Gastrocnemius medialis (tissue), 4 donors: ENCODE measurements at regions not wholly inside any gene's neighbourhood (a gene's known extent, or its start where the extent isn't known, plus 50 kb on each side); places are given as distances from the start of the nearest gene placed in this dataset.

Source experiments
- POLR2A ChIP-seq, 2 donors: fragments of 450-650 bp; IDR thresholded peaks; one replicate each; pipeline ENCODE4 v1.6.1; 2017; ENCODE audit warnings: antibody characterized with exemption in 2 of 2, mild to moderate bottlenecking in 2 of 2, moderate library complexity in 2 of 2
- TF ChIP-seq, protein P1 (sequence below), 5 experiments: fragments of 450-650 bp in 3 of 5; fragments of 200-600 bp in 2 of 5; sonication (generic) in 2 of 5; IDR thresholded peaks in 4 of 5; conservative IDR thresholded peaks in 1 of 5; 1 replicate in 4 of 5; 2 replicates in 1 of 5; pipeline ENCODE4 v1.5.1; 2016 to 2019; ENCODE audit warnings: antibody characterized with exemption in 5 of 5, mild to moderate bottlenecking in 3 of 5, moderate library complexity in 3 of 5

- TF ChIP-seq, protein P1, sequence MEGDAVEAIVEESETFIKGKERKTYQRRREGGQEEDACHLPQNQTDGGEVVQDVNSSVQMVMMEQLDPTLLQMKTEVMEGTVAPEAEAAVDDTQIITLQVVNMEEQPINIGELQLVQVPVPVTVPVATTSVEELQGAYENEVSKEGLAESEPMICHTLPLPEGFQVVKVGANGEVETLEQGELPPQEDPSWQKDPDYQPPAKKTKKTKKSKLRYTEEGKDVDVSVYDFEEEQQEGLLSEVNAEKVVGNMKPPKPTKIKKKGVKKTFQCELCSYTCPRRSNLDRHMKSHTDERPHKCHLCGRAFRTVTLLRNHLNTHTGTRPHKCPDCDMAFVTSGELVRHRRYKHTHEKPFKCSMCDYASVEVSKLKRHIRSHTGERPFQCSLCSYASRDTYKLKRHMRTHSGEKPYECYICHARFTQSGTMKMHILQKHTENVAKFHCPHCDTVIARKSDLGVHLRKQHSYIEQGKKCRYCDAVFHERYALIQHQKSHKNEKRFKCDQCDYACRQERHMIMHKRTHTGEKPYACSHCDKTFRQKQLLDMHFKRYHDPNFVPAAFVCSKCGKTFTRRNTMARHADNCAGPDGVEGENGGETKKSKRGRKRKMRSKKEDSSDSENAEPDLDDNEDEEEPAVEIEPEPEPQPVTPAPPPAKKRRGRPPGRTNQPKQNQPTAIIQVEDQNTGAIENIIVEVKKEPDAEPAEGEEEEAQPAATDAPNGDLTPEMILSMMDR (IDR thresholded peaks at IDR 0.05 in 4 of 5, conservative IDR thresholded peaks at IDR 0.05 in 1 of 5): no peak
- no peak for TF ChIP-seq POLR2A (IDR thresholded peaks at IDR 0.05)
These were observed 164.8 kb upstream of the ATP1B1 start for GRCh38 chr1:168941640-168942039.
